CD4-positive, alpha-beta T cell treated with Interleukin-4 for 4 hours (primary cell): ENCODE measurements at regions not wholly inside any gene's neighbourhood (a gene's known extent, or its start where the extent isn't known, plus 50 kb on each side); places are given as distances from the start of the nearest gene placed in this dataset.
"Not testable (repeated sequence)": the region's sequence is repeated elsewhere in the genome, so short reads cannot be mapped to it uniquely, and the experiment has no call there.

Experiments used
- DNase-seq: peaks from one replicate; pipeline ENCODE4 v3.0.0-alpha.2; 2020

GRCh38 chr20:12211361-12211760, 293.7 kb downstream of the BTBD3 start:
- DNase-seq: no peak

GRCh38 chr20:12217382-12217781, 299.7 kb downstream of the BTBD3 start:
- DNase-seq: no peak

DNA sequence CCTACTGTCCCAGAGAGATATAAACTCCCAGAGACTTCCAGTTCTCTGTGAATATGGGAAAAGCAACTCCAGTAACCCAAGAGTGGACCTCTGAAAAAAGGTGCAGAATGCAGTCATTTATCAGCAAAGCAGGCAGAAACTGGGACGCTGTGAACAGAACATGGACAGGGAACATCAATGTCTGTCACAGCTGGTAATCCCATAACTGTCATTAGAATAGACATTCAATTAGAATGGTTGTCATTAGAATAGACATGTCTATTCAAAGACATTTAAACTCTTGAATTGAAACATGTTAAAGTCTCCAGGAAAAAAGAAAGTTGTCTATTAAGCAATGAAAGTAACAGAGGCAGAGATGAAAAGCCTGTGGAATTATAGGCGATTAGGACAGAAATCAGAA, 302.1 kb downstream of the BTBD3 start:
- no peak for DNase-seq

DNA sequence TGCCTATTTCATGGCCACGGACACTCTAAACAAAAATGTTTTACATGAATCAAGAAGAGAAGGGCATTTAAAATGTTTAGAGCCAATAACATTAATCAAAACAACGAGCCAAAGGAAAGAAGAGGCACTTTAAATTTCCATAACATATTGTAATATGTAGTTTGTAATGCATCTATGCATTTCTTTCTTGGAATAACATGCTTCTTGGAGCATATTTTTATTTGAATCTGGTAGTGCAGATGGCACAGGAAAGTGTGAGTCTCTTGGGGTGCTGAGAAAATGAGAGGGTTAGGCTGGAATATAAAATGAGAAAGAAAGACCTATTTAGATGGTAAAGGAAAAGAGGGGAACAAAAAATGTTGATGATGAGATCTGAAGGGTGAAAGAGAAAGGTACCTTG, 305.4 kb downstream of the BTBD3 start:
- DNase-seq: no peak

GRCh38 chr20:12225898-12226297, 308.2 kb downstream of the BTBD3 start:
- no peak for DNase-seq

DNA sequence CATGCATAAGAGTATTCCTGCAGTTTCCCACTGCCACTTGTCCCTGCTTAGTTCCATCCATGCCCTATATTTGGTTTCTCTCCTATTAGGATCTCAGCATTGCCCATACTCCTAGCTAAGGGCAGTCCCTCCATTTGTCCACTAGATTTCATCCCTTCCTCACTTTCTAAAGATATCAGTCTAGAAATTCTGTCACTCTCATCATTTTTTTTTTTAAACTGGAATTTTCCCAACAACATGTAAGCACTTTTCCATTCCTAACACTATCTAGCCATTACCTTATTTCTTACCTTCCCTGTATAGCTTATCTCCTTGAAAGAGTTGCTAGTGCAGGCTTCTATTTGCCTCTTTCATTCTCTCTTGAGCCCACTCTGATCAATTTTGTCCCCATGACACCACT, 312.2 kb downstream of the BTBD3 start:
- DNase-seq: no peak

DNA sequence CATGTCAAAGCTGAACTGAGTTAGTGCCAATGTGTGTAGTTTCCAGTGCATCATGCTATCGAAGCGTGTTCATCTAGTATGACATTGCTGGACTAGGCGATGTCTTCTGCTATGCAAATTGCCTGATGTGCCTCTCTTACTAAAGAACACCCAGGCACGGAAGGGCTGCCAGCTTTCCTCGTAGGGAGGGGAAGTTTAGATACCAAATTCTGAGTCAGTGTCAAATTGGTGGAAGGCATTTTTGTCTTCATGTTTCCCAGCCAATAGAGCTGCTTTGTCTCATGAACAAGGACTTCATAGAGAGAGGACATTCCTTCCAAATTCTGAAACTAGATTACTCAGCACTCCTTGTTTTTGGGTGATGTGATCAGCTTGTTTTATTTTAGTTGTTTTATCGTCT, 320.1 kb downstream of the BTBD3 start:
- DNase-seq: no peak

DNA sequence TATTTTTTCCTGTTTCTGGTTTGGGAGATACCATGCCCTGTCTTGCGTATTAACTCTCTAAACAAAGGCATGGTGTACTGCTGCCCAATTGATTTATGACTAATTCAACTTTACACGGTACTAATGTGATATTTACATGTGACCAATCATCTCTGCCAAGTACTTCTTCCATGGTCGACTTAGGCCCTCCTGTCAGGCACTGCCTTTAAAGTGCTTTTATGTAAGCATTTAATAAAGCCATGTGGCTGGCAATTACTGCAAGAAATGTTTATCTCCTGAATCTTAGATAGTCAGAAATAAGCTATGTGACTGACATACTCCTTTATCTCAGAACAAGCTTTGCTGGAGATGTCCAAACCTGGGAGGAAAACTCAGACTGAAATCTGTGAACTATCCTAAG, 323.4 kb downstream of the BTBD3 start:
- DNase-seq: no peak

DNA sequence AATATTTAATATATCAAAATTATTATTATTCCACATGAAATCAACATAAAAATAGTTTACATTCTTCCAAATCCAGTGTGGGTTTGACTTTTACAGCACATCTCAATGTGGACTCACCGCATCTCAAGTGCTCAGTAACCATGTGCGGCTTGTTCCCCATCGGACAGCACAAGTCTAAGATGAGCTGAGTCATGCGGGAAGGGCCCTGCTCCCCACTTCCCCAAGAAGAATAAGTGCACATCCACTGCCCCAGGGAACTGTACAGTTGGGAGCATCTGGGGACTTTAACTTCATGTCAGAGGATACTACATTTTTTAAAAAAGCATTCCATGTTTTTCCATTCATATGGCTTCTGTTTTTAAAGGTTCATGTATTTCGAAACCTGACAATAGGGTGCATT, 325.6 kb downstream of the BTBD3 start:
- DNase-seq: no peak

DNA sequence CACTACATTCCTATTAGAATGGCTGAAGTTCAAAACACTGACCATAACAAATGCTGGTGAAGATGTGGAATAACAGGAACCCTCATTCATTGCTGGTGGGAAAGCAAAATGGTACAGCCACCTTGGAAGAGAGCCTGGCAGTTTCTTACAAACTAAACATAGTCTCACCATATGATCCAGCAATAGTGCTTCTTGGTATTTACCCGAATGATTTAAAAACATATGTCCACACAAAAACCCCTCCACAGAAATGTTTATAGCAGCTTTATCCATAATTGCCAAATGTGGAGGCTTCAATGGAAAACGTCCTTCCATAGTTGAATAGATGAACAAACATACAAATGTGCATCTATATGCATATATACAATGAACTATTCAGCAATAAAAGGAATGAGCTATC, 330.8 kb downstream of the BTBD3 start:
- no peak for DNase-seq

- DNase-seq: not testable (repeated sequence)
Measured at GRCh38 chr20:12250661-12251060, 333.0 kb downstream of the BTBD3 start.

DNA sequence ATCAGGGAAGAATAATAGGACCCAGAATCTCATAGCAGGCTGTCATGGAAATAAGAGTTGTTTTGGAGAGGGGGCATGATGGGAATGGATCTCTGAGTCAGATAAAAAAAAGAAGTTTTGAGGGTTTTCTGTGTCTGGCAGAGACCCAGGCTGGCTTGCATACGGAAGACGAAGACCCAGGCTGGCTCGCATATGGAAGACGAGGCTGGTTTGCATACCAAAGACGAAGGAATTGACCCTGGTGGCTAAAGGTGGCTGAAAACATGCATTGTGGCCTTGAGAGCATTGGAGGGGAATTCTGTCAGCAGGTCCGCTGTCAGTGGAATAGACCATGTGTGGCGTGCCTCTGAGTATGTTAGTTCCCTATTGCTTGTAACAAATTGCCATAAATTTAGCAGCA, 335.1 kb downstream of the BTBD3 start:
- DNase-seq: no peak

GRCh38 chr20:12255461-12255970, 337.8 kb downstream of the BTBD3 start:
- DNase-seq: no peak

- DNase-seq: no peak
Measured at GRCh38 chr20:12256806-12257205, 339.1 kb downstream of the BTBD3 start.

DNA sequence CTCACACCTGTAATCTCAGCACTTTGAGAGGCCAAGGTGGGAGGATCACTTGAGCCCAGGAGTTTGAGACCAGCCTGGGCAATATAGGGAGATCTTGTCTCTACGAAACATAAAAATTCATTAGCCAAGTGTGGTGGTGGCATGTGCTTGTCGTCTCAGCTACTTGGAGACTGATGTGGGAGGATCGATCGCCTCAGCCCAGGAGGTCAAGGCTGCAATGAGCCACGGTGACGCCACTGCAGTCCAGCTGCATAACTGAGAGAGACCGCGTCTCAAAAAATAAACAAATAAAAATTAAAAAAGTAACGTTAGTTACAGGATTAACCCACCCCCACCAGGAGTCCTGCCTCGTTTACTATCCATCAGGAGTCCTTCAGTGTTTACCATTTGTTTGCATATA, 345.1 kb downstream of the BTBD3 start:
- no peak for DNase-seq

GRCh38 chr20:12264711-12265110, 347.0 kb downstream of the BTBD3 start:
- no peak for DNase-seq

DNA sequence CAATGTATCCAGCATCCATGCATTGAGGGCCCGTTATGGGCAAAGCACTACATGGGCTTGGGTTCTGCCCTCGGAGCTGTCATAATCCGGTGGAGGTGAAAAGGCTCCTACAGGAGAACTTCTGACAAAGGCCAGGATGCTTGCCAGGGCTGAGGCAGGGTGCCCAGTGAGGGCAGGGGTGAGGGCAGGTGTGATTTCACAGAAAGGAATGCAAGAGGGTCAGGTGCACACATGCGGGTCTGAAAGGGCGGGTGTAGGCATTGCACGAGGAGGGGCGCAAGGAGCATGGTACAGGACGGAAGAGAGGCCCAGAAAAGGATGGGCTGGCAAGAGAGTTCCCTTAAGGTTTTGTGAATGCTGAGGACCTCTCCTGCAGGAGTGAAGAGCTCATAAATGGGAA, 348.0 kb downstream of the BTBD3 start:
- no peak for DNase-seq

DNA sequence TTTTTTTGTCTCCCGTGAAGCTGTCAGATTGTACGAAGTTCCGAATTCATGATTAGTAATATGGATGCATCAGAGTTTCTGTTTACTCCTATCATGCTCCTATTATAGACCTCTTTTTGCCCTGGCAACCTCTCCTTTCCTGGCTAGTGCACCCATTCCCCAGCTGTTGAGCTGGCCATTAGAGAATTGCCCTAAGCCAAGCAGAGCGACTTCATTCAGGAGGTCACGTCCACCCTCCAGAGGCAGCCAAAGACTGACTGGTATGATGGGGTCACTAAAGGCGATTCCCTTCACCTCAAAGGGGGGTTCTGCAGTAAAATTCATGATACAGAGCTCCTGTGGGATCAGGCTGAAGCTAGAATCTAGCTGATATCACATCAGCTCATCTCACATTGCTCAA, 351.9 kb downstream of the BTBD3 start:
- DNase-seq: no peak

DNA sequence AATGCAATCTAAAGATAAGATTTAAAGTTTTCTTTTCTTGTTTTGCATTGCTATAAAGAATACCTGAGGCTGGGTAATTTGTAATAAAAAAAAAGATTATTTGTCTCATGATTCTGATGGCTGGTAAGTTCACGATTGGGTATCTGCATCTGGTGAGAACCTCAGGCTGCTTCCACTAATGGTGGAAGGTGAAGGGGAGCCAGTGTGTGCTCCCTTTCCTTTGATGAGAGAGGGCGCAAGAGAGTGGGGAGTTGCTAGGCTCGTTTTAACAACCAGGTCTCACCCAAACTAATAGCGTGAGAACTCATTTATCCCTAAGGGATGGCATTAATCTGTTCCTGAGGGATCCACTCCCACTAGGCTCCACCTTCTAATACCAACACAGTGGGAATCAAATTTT, 353.2 kb downstream of the BTBD3 start:
- no peak for DNase-seq

GRCh38 chr20:12276011-12276673, 358.4 kb downstream of the BTBD3 start:
- no peak for DNase-seq

- no peak for DNase-seq
Measured at GRCh38 chr20:12287575-12287974, 369.9 kb downstream of the BTBD3 start.

- DNase-seq: no peak
Measured at GRCh38 chr20:12289465-12289864, 371.8 kb downstream of the BTBD3 start.

- no peak for DNase-seq
Measured at GRCh38 chr20:12291386-12291785, 373.7 kb downstream of the BTBD3 start.

GRCh38 chr20:12293900-12294299, 376.2 kb downstream of the BTBD3 start:
- DNase-seq: no peak

GRCh38 chr20:12294678-12295077, 377.0 kb downstream of the BTBD3 start:
- no peak for DNase-seq
